Caki2 (cell line): ENCODE measurements at regions not wholly inside any gene's neighbourhood (a gene's known extent, or its start where the extent isn't known, plus 50 kb on each side); places are given as distances from the start of the nearest gene placed in this dataset.

Experiments
- DNase-seq: peaks from one replicate; pipeline ENCODE4 v3.0.0-alpha.2; 2015; ENCODE audit warnings: low read depth
- in situ Hi-C: cut with HindIII; loops from 2 replicates; pipeline ENCODE4 v1.10.0; 2016; ENCODE audit warnings: low sequenced_read_pairs, low pct_unique_long_range_greater_than_20kb, mixed read lengths

DNA sequence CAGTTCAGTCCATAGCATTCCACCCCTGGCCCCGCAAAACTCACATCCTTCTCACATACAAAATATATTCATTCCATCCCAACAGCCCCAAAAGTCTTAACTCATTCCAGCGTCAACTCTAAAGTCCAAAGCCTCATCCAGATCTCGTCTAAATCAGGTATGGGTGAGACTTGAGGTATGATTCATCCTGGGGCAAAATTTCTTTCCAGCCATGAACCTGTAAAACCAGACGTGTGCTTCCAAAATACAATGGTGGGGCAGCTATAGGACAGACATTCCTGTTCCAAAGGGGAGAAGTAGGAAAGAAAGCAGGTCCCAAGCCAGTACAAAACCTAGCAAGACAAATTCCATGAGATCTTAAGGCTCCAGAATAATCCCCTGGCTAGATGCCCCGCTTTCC is 76.9 kb downstream of the CLDN34 start:
- in situ Hi-C loops: no loop called here
- DNase-seq: no peak

DNA sequence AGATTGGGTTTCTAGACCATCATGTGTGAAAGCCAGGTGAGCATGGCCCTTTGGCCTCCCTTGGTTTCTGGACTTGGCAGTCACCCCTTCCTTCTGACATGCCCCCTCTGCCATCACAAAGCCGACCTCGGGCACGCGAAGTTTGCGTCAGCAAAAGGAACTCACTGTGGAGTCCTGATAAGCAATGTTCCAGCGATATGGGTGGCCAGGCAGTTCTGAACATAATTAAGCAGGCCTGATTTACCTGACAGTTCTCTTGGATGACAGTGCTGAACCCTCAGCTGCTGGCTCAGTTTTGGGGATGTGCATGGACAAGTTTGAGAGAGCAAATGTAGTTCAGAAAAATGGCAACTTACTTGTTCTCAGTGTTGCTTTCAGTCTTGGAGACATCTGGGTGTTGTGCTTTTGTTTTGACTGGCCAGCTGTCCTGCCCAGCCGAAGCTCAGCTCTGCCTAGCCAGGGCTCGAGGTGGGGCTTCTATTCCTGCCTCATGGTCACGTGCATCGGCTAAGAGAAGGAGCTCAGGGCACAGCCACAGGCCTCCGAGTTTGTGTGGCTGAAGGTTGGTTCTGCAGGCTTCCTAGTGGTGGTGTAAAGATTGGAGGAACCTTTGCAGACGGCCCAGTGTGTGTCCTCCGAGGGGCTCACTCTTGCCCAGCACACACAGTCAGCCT is 78.3 kb downstream of the CLDN34 start:
- in situ Hi-C loops: no loop called here
- DNase-seq: no peak

DNA sequence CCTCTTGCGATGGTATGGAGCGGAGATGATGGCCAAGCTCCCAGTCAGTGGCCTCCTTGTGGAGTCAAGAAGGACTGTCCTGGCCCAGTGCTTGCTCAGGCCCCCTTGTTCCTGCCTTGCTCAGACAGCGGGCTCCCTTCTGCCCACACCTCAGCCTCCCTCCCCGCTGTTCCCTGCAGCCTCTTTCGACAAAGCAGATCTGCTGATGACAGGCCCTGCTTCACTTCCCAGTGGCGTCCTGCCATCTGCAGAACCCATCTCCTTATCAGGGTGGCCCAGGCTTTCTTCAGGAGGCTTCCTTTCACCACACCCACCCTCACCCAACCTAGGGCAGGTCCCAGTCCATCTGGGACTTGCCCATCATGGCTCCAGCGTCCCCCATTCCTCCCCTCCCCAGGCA is 80.0 kb downstream of the CLDN34 start:
- in situ Hi-C loops: no loop called here
- no peak for DNase-seq

DNA sequence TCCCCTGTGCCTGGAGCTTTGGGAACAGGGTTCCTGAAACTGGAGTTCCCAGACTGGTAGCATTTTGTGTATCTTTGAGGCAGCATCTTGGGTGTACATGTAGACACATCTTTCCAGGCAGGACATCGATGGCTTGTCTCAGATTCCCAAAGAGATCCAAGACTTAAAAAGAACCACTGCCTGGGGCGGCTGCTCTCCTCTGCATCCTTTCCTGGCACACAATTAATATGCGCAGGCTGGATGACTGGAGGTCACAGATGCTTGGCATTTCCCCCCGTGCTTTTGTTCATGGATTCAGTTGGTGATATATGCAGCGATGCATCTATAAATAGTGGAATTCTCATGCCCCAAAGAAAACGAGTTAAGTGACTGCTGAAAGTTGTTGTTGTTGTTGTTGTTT is 80.5 kb downstream of the CLDN34 start:
- in situ Hi-C loops: no loop called here
- no peak for DNase-seq

DNA sequence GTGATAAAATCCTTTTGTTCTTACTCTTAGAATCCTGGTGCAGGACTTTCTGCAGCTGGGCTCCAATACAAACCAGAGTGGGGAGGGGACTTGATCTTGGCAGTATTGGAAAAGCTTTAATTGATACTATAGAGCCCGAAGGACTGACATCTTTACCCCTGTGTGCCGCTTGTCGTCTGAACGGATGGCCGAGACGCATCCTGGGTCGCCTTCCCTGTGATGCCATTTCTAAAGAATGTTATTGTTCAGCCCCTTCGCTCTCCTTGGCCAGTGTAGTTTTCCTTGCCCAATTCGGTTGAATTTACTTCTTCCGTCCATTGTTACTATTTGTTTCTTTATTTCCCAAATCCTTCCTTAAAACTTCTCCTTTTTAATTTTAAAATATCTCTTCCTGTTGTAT is 80.9 kb downstream of the CLDN34 start:
- DNase-seq: no peak
- in situ Hi-C loops: no loop called here

DNA sequence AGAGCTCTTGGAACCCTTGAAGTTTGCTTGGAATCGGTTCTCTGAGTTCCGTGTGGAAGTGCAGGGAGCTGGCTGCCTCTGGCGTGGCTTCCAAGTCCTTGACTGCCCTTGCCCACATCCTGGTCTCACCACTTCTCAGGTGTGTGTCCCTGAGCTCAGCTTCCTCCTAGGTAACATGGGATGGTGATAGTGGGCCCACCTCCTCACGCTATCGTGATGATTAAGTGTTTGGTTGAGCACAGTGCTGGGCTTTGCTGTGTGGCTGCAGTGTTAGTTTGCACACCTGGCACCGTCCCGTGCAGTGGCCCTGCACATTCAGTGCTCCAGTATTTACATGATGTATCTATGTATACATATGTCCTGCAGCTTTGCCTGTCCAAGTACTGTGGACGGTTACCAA is 81.5 kb downstream of the CLDN34 start:
- no peak for DNase-seq
- in situ Hi-C loops: no loop called here

DNA sequence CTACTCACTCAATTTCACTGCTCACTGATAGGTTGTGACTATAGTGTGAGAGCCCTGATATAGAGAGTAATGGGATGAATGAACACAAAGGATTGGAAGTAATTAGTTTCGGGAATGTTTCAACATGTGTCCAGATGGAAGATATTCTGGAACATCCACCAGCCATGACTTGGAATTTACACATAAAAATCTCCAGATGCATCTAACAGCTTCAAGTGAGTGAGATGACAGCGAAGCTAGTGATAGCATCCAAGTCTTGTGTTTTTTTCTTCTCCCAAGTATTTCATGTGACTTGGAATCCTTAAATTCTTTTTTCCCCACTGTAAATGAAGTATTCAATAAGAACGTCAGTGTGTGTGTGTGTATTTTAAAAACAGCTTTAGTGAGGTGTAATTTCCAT is 82.1 kb downstream of the CLDN34 start:
- in situ Hi-C loops: no loop called here
- DNase-seq: no peak

DNA sequence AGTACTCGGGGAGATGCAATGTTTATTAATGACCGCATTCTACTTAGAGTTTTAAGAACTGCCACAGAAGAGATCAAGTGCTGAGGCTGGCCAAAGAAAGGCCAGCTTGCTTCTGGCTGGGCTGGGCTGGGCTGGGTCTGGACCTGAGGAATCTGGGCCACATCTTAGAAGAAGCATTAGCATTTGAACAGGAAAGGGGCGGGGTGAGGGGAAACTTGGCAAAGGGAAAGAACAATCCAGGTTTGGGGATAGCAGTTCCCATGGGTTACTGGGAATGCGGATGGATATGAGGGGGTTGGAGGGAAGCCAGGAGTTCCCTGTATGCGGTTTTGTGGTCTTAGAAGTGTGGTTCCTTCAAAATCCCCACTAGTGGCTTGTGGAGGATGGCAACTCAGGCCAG is 83.3 kb downstream of the CLDN34 start:
- in situ Hi-C loops: no loop called here
- no peak for DNase-seq

DNA sequence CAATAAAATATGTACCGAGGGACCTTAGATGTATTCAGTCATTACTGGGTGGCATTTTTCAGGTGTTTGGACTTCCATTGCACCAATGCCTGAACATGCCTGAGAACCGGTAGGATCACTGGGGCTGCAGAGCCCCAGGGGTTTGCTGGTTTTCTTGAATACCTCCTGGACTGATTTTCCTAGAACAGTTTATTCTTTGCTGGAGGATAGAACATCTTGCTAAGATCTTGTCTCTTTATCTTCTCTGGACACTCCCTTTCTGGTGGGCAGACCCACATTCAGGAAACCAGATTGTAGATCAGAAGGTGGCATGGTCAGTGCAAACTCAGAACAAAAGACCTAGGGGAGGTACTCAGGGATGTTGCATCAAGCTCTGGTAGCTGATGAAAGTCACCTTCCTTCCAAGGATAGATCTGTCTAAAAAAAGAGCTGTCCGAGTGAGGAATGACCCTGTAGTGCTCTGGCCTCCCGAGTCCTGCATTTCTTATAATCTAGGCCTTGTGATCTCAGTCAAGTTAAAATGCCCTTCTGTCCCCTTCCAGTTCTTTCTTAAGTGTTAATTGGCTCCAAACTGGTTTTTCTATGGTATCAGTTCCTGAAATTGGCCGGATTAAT is 84.8 kb downstream of the CLDN34 start:
- in situ Hi-C loops: no loop called here
- no peak for DNase-seq

DNA sequence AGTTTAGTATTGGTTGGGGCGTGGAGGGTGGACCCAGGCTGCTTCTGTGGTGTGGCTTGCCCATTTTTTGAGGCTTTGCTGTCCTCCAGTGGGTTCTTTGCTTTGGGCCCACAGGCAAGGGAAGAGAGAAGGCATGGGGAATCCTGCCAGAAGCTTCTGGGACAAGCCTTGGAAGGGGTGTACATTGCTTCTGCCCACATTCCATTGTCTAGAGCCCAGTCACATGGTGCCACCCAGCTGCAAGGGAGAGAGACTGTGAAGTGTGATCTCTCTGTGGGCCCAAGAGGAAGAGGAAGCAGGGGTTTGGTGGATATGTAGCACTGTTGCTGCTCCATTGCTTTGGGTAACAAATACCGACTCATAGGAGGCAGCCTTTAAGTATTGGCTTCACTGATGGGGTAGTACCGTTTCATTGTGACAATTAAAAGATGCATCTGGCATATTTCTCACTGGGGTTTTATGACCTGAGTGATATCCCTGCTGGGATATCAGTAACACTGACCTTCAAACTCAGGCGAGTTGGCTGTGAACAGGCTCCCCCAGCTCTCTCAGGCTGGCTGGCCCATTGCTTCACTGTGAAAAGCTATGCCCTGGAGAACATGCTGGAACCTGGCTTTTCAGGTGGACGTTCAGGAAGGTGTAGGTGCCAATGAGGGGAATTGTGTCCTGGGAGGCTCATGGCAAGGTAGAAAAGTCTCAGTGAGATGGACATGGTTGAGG is 85.9 kb downstream of the CLDN34 start:
- no peak for DNase-seq
- in situ Hi-C loops: no loop called here

DNA sequence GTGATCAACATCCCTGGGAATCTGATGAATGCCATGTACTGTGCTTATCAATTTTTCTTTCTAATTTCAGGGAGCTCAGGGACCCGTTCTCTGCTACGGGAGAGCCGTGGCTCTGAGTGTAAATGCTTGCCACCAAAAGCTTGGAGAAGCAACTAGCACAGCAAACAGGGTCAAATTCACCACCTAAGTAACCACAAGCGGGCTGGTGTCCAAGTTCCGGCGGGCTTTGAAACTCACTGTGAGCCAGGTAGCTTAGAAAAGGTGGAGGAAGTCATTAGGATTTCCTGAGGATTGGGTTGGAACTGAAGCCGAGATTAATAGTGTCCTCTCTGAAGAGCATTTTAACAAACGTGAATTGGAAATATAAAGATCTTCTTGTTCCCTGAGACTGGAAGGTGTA is 87.2 kb downstream of the CLDN34 start:
- in situ Hi-C loops: no loop called here
- no peak for DNase-seq

DNA sequence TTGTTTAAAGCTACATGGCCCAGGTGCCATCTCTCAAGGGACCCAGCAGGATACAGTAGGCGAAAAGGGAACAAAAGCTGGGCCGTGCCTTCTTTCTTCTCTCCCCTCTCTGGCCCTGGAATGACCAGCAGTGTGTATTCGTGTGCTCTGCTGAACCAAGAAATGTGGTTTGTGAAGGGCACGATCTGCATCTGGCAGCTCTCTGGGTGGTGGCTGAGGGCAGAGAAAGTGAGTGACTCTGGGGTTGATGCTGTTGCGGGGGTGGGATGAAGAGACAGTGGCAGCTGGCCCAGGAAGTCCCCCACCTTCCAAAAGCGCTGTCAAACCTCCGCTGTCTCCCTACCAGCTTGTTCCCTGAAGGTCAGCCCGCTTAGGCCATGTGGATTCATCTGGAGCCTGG is 88.3 kb downstream of the CLDN34 start:
- in situ Hi-C loops: no loop called here

DNA sequence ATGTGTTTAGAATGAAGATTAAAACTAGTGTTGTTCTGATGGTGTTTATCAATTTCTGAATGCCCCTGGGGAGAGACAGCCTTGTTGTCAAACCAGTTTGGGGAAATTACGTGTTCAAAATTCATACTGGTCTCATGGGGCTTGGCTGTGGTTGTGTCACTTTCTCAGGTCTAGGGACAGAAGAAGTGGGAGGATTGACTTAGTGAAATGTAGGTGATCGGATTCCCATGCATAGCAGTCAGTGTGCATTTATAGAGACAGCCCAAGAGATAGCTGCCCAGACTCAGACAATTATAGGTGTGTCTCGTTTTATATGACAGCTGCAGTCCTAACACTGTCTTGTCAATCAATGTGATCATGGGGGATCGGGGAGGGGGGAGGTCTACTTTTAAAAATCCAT is 94.4 kb upstream of the CLCN4 start:
- in situ Hi-C loops: no loop called here

More for the DNA sequence above, 88.3 kb downstream of the CLDN34 start:
- no peak for DNase-seq

DNA sequence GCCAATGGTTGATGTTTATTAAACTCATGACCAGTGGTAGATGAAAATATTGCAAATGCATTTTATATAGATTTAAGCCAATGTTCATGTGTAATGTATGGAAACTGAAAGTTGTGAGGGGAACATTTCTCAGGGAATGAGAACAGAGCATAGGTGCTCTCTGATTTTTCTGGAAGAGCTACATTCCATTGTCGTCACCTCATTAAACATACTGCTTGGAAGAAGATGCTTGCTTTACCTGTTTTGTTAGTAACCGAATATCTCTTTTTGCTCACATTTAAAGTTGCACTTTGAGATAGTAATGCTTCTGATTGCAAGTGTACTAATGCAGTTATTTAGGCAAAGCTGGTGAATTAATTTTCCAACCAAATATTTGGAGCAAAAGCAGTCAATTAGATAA is 93.8 kb upstream of the CLCN4 start:
- in situ Hi-C loops: no loop called here
- no peak for DNase-seq

More for the DNA sequence above, 94.4 kb upstream of the CLCN4 start:
- no peak for DNase-seq

DNA sequence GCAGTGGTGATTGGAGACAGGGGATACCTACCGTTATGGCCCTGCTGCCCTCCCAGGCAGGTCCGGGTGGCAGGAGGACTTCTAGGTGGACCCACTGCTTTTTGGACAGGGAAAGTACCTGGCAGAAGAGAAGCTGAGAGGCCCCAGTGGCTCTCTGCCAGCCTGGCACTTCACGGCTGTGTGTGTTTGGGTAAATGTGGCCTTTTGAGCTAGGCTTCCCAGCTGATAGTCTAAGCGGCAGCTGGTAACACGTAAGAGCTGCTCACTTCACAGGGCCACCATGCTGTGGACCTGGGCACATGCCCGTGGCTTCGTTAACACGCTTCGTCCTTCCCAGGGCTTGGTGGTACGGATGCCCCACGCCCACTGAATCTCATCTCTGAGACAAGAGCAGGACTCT is 92.0 kb upstream of the CLCN4 start:
- DNase-seq: no peak
- in situ Hi-C loops: no loop called here

DNA sequence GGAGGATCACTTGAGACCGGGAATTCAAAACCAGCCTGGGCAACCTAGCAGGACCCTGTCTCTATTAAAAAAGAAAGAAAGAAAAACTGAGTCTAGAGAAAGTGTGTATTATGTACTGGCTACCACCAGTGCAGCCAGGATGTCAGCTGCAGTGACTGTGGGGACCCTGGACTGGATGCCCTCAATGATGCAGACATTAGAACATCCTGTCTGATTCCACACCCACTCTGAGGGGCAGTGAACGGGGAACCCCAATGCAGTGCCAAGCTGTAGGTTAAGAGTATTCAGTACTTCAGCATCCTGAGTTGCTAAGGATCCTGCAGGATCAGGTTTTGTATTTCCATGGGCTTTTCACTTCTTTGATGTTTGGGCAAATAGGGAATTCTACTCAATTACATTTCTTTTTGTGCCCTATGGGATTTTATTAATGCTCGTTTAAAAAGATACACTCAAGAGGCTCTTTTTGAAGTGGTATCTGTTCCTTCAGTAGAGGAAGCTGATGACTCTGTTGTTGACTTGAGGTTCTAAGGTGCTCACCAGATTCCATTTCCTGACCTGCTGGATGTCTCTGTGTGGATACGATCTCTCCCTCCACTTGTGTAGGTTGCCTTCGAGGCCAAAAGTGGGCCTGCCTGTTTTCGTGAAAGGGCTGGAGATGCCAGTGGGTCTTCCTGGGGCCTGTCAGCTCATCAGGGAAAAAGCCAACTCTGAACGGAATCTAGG is 85.9 kb upstream of the CLCN4 start:
- DNase-seq: no peak
- in situ Hi-C loops: no loop called here

DNA sequence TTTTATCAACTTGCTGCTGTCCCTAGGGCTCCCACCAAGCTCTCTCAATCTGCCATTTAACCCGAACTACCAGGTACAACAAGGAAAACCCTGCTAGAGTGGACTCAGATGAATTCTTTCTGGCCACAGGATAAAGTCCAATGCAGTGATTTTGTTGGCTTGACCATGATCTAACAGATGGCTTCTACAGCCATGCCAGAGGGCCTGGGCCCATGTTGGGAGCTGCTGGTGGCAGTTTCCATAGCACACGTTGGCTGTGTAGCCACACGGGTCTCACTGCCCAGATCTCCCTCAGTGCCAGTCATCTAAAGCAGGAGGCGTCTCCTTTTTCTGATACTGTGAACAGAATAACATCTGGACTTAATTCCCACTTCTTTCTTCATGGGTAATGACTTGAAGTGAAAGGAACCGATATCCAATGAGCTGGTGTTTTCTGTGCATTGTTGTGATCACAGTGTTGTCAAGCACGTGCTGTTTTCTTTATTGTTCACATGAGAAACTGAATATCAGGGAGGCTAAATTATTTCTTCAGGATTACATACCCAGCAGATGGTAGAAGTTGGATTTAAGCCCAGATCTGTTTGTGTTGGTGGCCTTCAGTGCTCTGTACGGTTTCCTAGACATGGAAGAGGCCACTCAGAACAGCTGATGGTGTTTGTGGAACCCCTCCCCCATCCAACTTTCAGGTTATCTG is 85.2 kb upstream of the CLCN4 start:
- in situ Hi-C loops: no loop called here
- no peak for DNase-seq

DNA sequence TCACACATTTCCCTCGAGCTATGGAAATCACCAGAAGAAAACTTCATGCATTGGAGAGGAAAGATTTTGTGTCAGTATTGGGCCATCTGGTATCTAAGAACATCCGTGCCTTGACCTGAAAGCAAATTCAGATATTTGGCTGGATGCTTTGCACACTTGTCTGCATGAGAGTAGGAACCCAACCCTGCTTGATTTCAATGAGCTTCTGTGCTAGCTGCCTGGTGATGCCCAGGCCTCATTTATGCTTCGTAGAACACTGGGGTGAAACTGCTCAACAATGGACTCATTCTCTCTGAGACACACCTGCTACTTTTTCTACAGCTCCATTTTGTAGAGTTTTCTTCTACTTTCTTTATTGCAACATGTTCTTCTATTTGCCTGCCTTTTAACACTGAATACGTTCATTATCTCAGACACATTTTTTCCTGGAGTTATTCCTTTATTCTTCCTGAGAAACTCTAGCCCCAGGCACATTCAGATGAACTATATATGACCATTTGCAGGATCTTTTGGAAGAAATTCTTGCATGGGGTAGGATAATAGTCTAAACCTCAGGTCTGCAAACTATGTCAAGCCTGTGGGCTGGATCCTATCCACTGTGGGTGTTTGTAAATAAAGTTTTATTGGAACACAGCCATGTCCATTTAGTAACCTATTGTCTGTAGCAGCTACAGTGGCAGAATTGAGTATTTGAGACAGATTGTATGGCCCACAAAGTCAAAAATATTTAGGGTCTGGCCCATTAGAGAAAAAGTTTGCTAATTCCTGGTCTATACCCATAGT is 83.8 kb upstream of the CLCN4 start:
- in situ Hi-C loops: no loop called here
- DNase-seq: no peak
